ENCODE measurements at regions not wholly inside any gene's neighbourhood (a gene's known extent, or its start where the extent isn't known, plus 50 kb on each side); places are given as distances from the start of the nearest gene placed in this dataset.
A peak's percentile ranks its signal among the peaks of the same experiment; 100 is the strongest.

- no peak for TF ChIP-seq CTCF (IDR thresholded peaks at IDR 0.05)
- no peak overlapping the region for H3K27ac Mint-ChIP-seq
- H3K36me3 Mint-ChIP-seq = peaks cover 2% of the 10 kb centered on the region
- H3K4me1 ChIP-seq (ENCODE audit: control insufficient read depth, insufficient read depth, low read length) = no peaks in the 10 kb centered on the region
- H3K27me3 ChIP-seq (ENCODE audit: control insufficient read depth, insufficient read depth, low read length) = no peaks in the 10 kb centered on the region
- H3K4me1 Mint-ChIP-seq = no peaks in the 10 kb centered on the region
- peaks cover under 1 to 6% of the 10 kb centered on the region in 2 donors for H3K27me3 Mint-ChIP-seq (ENCODE audit: low read depth in 2 of 2)
- H3K9me3 Mint-ChIP-seq = peaks cover 0 to 1% of the 10 kb centered on the region in 2 donors
- H3K36me3 ChIP-seq (ENCODE audit: control insufficient read depth, insufficient read depth, low read length) = no peaks in the 10 kb centered on the region
- H3K9me3 ChIP-seq (ENCODE audit: control insufficient read depth, insufficient read depth, low read length) = no peaks in the 10 kb centered on the region
- H3K27ac ChIP-seq (ENCODE audit: low read length) = no peak overlapping the region
- no peak overlapping the region for H3K4me3 ChIP-seq (ENCODE audit: low read length)
- intact Hi-C loops (cut with micrococcal nuclease) = no loop called here
- no peak for ATAC-seq
- H3K4me3 Mint-ChIP-seq = no peak overlapping the region
- no peak for DNase-seq
Measured at GRCh38 chr2:225272173-225272572, 127.3 kb upstream of the NYAP2 start.

- WGBS (ENCODE audit: insufficient coverage) = 45% methylated on average over 1 of the region's 2 CpGs
- peaks cover 0 to 6% of the 10 kb centered on the region in 2 donors for H3K27me3 Mint-ChIP-seq (ENCODE audit: low read depth in 2 of 2)
- no peaks in the 10 kb centered on the region for H3K4me1 Mint-ChIP-seq
- Histone ChIP-seq H3K4me3 (ENCODE audit: low read length) (no peak overlapping the region), H3K27me3 (ENCODE audit: control insufficient read depth, insufficient read depth, low read length) (no peaks in the 10 kb centered on the region), H3K27ac (ENCODE audit: low read length) (no peak overlapping the region), H3K4me1 (ENCODE audit: control insufficient read depth, insufficient read depth, low read length) (no peaks in the 10 kb centered on the region), H3K36me3 (ENCODE audit: control insufficient read depth, insufficient read depth, low read length) (no peaks in the 10 kb centered on the region), H3K9me3 (ENCODE audit: control insufficient read depth, insufficient read depth, low read length) (no peaks in the 10 kb centered on the region)
- H3K9me3 Mint-ChIP-seq = no peaks in the 10 kb centered on the region
- DNase-seq (peak in 1 of 2 donors; percentile 38), ATAC-seq (peak in 1 of 3 donors; percentile 29)
- intact Hi-C loops (cut with micrococcal nuclease) = no loop called here
- H3K27ac Mint-ChIP-seq = no peak overlapping the region
- no peak overlapping the region for H3K4me3 Mint-ChIP-seq
- H3K36me3 Mint-ChIP-seq = no peaks in the 10 kb centered on the region
- no peak for TF ChIP-seq CTCF (IDR thresholded peaks at IDR 0.05)
Measured at GRCh38 chr2:225270861-225271260, 128.6 kb upstream of the NYAP2 start.

- ATAC-seq = no peak
Measured at GRCh38 chr2:225270053-225270452, 129.5 kb upstream of the NYAP2 start.

More at GRCh38 chr2:225270053-225270452, 129.5 kb upstream of the NYAP2 start:
- intact Hi-C loops (cut with micrococcal nuclease) = no loop called here
- Mint-ChIP-seq H3K27me3 (ENCODE audit: low read depth in 2 of 2) (peaks cover 0 to 6% of the 10 kb centered on the region in 2 donors), H3K27ac (no peak overlapping the region), H3K36me3 (no peaks in the 10 kb centered on the region), H3K4me1 (no peaks in the 10 kb centered on the region), H3K9me3 (no peaks in the 10 kb centered on the region), H3K4me3 (no peak overlapping the region)
- no peak overlapping the region for H3K27ac ChIP-seq (ENCODE audit: low read length)
- H3K4me3 ChIP-seq (ENCODE audit: low read length) = no peak overlapping the region
- H3K4me1 ChIP-seq (ENCODE audit: control insufficient read depth, insufficient read depth, low read length) = no peaks in the 10 kb centered on the region
- TF ChIP-seq CTCF (IDR thresholded peaks at IDR 0.05) = no peak
- DNase-seq = no peak
- no peaks in the 10 kb centered on the region for H3K9me3 ChIP-seq (ENCODE audit: control insufficient read depth, insufficient read depth, low read length)
- no peaks in the 10 kb centered on the region for H3K36me3 ChIP-seq (ENCODE audit: control insufficient read depth, insufficient read depth, low read length)
- H3K27me3 ChIP-seq (ENCODE audit: control insufficient read depth, insufficient read depth, low read length) = no peaks in the 10 kb centered on the region
